IPS-NIHi11 (cell line): ENCODE measurements at regions not wholly inside any gene's neighbourhood (a gene's known extent, or its start where the extent isn't known, plus 50 kb on each side); places are given as distances from the start of the nearest gene placed in this dataset.

Experiments
- DNase-seq: peaks from one replicate; pipeline ENCODE4 v3.0.0; 2012; ENCODE audit warnings: mixed read lengths, low spot score

GRCh38 chr6:129967427-129967826, 51.0 kb upstream of the L3MBTL3 start:
- no peak for DNase-seq

GRCh38 chr6:129966125-129966524, 52.3 kb upstream of the L3MBTL3 start:
- DNase-seq: no peak

GRCh38 chr6:129965096-129965495, 53.3 kb upstream of the L3MBTL3 start:
- DNase-seq: no peak

- DNase-seq: no peak
Measured at GRCh38 chr6:129959358-129959930, 58.9 kb upstream of the L3MBTL3 start.

- no peak for DNase-seq
Measured at GRCh38 chr6:129957941-129958898, 60.2 kb upstream of the L3MBTL3 start.

GRCh38 chr6:129955584-129955983, 62.8 kb upstream of the L3MBTL3 start:
- DNase-seq: no peak

- DNase-seq: no peak
Measured at GRCh38 chr6:129954749-129955431, 63.5 kb upstream of the L3MBTL3 start.

GRCh38 chr6:129947797-129948196, 70.6 kb upstream of the L3MBTL3 start:
- no peak for DNase-seq

GRCh38 chr6:129946439-129947140, 71.8 kb upstream of the L3MBTL3 start:
- DNase-seq: peak; percentile 38

GRCh38 chr6:129943637-129944271, 74.6 kb upstream of the L3MBTL3 start:
- DNase-seq: no peak

GRCh38 chr6:129940454-129941195, 77.8 kb upstream of the L3MBTL3 start:
- no peak for DNase-seq

- DNase-seq: no peak
Measured at GRCh38 chr6:129938249-129939020, 77.3 kb upstream of the TMEM244 start.

- DNase-seq: peak; percentile 50
Measured at GRCh38 chr6:129936329-129937165, 75.4 kb upstream of the TMEM244 start.

- no peak for DNase-seq
Measured at GRCh38 chr6:129932321-129932720, 71.2 kb upstream of the TMEM244 start.

GRCh38 chr6:129929433-129929832, 68.3 kb upstream of the TMEM244 start:
- no peak for DNase-seq

- DNase-seq: no peak
Measured at GRCh38 chr6:129923530-129924250, 62.6 kb upstream of the TMEM244 start.

- no peak for DNase-seq
Measured at GRCh38 chr6:129921169-129921817, 60.2 kb upstream of the TMEM244 start.
